K562 (cell line): ENCODE measurements at regions not wholly inside any gene's neighbourhood (a gene's known extent, or its start where the extent isn't known, plus 50 kb on each side); places are given as distances from the start of the nearest gene placed in this dataset.

Experiments
- ATAC-seq: fragments of 200-7000 bp; cut with Tn5 transposase; 3 replicates; pipeline ENCODE4 v1.9.1; 2020; ENCODE audit warnings: moderate library complexity
- BruUV-seq: library from RNA; stranded (reverse); fragments of 400-500 nt; replicated peaks from 2 replicates; lab custom pipeline; 2021; lab: Mats Ljungman, UMichigan
- CTCF ChIA-PET: fragments of 300-600 bp; formaldehyde crosslinking; extraction: SDS; loops from one replicate; lab custom pipeline; 2021; ENCODE audit warnings: low intra/inter-chr PET ratio; lab: Yijun Ruan, JAX
- POLR2A ChIA-PET: fragments of 300-600, 350-650 bp; sonication (Branson Sonifier 250); formaldehyde crosslinking; extraction: SDS; loops from one replicate; lab custom pipeline; 2021; ENCODE audit warnings: antibody characterized with exemption, inconsistent platforms; lab: Yijun Ruan, JAX
- DNase-seq, 4 experiments: peaks; one replicate each; pipeline versions ENCODE4 v3.0.0 to v3.0.0-alpha.2; 2011 to 2018; ENCODE audit warnings: low spot score in 3 of 4, mixed read lengths in 3 of 4; ENCODE audit errors: extremely low read depth in 1 of 4
- FAIRE-seq: peaks from 2 replicates; lab custom pipeline; 2011; peaks lifted over from hg19 to GRCh38; lab: Jason Lieb, UNC
- H2AFZ ChIP-seq: 2 replicates; pipeline ENCODE4 v1.6.0; 2011; ENCODE audit warnings: low read depth, low read length, control low read depth, inconsistent platforms
- H3K27ac ChIP-seq: fragments of 200-600 bp; 3 replicates; pipeline ENCODE4 v1.8.0; 2011; ENCODE audit warnings: low read depth, mild to moderate bottlenecking, control low read depth, inconsistent platforms, low read length, moderate library complexity, mixed read lengths; ENCODE audit errors: extremely low read depth
- H3K27me3 ChIP-seq, 2 experiments: fragments of 300-600 bp in 1 of 2; 2 replicates in 1 of 2; 3 replicates in 1 of 2; pipeline versions ENCODE4 v1.6.0 to v1.8.0; 2011; ENCODE audit warnings: inconsistent platforms in 2 of 2, low read length in 2 of 2, mild to moderate bottlenecking in 1 of 2, mixed read lengths in 1 of 2, moderate library complexity in 1 of 2; ENCODE audit not compliant: control insufficient read depth in 2 of 2, insufficient read depth in 2 of 2
- H3K36me3 ChIP-seq: fragments of 300-600 bp; 3 replicates; pipeline ENCODE4 v1.8.0; 2011; ENCODE audit warnings: mild to moderate bottlenecking, low read length, inconsistent platforms; ENCODE audit not compliant: control insufficient read depth, insufficient read depth
- H3K4me1 ChIP-seq, 2 experiments: fragments of 200-600 bp in 1 of 2; replicated peaks in 1 of 2; 2 replicates in 1 of 2; 3 replicates in 1 of 2; pipeline versions ENCODE4 v1.5.1 to v1.8.0; 2011; ENCODE audit warnings: inconsistent platforms in 2 of 2, low read length in 2 of 2, mild to moderate bottlenecking in 1 of 2, mixed read lengths in 1 of 2, moderate library complexity in 1 of 2; ENCODE audit not compliant: control insufficient read depth in 2 of 2, insufficient read depth in 2 of 2
- H3K4me2 ChIP-seq: 2 replicates; pipeline ENCODE4 v1.6.1; 2011; ENCODE audit warnings: low read length, control low read depth, inconsistent platforms, mixed read lengths; ENCODE audit not compliant: insufficient read depth
- H3K4me3 ChIP-seq: fragments of 200-600 bp; sonication (generic), shearing (Covaris generic); 2 replicates; pipeline ENCODE4 v1.5.1; 2016; ENCODE audit warnings: control low read depth, inconsistent platforms
- H3K79me2 ChIP-seq: fragments of 200-600 bp; 3 replicates; pipeline ENCODE4 v1.8.0; 2011; ENCODE audit warnings: low read length, inconsistent platforms; ENCODE audit not compliant: control insufficient read depth, insufficient read depth
- H3K9ac ChIP-seq, 2 experiments: 2 replicates each; pipeline versions ENCODE4 v1.6.0 to v1.6.1; 2011; ENCODE audit warnings: low read depth in 2 of 2, low read length in 2 of 2, control low read depth in 1 of 2, inconsistent platforms in 1 of 2, mild to moderate bottlenecking in 1 of 2, mixed read lengths in 1 of 2; ENCODE audit not compliant: insufficient read depth in 1 of 2
- H3K9me1 ChIP-seq: one replicate; pipeline ENCODE4 v1.6.0; 2011; ENCODE audit warnings: inconsistent platforms, mild to moderate bottlenecking, low read length, moderate library complexity; ENCODE audit not compliant: control insufficient read depth, insufficient read depth
- H3K9me3 ChIP-seq: replicated peaks from 2 replicates; pipeline ENCODE4 v1.5.1; 2011; ENCODE audit warnings: low read depth, low read length, inconsistent platforms; ENCODE audit not compliant: control insufficient read depth, insufficient read depth
- H4K20me1 ChIP-seq: replicated peaks from 2 replicates; pipeline ENCODE4 v1.6.1; 2011; ENCODE audit warnings: low read length, inconsistent platforms, mixed read lengths; ENCODE audit not compliant: control insufficient read depth, insufficient read depth
- CBX1 ChIP-seq: sonication (generic); IDR thresholded peaks from 2 replicates; pipeline ENCODE4 v1.6.1; 2016; ENCODE audit warnings: antibody characterized with exemption, low read depth, mild to moderate bottlenecking
- EHMT2 ChIP-seq: fragments of 450-650 bp; IDR thresholded peaks from 2 replicates; pipeline ENCODE4 v1.6.1; 2018; ENCODE audit warnings: antibody characterized with exemption
- FOXK2 ChIP-seq, 2 experiments: fragments of 450-650 bp; IDR thresholded peaks in 1 of 2; conservative IDR thresholded peaks in 1 of 2; 2 replicates each; pipeline ENCODE4 v1.6.1; 2016; ENCODE audit warnings: low read depth in 2 of 2, mild to moderate bottlenecking in 1 of 2
- NR2F6 ChIP-seq: fragments of 450-650 bp; formaldehyde crosslinking; IDR thresholded peaks from 2 replicates; pipeline ENCODE4 v1.4.0; 2020; ENCODE audit warnings: mild to moderate bottlenecking
- RBFOX2 ChIP-seq: fragments of 200-400 bp; formaldehyde crosslinking; IDR thresholded peaks from 2 replicates; pipeline ENCODE4 v1.6.1; 2017; ENCODE audit warnings: low read depth, mild to moderate bottlenecking, low read length, moderate library complexity
- TBL1XR1 ChIP-seq, 2 experiments: IDR thresholded peaks; 2 replicates each; pipeline ENCODE4 v1.6.1; 2012; ENCODE audit warnings: improper control_type of control experiment in 2 of 2, low read length in 2 of 2, mild to moderate bottlenecking in 1 of 2
- ZNF324 ChIP-seq: fragments of 250-450 bp; sonication (Bioruptor Pico); IDR thresholded peaks from 2 replicates; pipeline ENCODE4 v1.4.0; 2020; ENCODE audit warnings: mild to moderate bottlenecking
- WGBS: fragments of 100-300 bp; shearing (Covaris generic); methylation state at CpG from one replicate; pipeline ENCODE4 v1.1.6; 2016; ENCODE audit warnings: low coverage, mixed read lengths; ENCODE audit not compliant: insufficient coverage; ENCODE audit errors: missing lambda C conversion rate; 5-methylcytosine and 5-hydroxymethylcytosine counted together
- in situ Hi-C: fragments of 300-500 bp; cut with MboI; formaldehyde crosslinking; loops from 4 replicates; pipeline ENCODE4 v1.15.0; 2018; ENCODE audit warnings: inconsistent platforms, mixed read lengths
- intact Hi-C: fragments of 100-400 bp; cut with micrococcal nuclease; formaldehyde crosslinking; loops from 2 replicates; pipeline ENCODE4 v1.14.2; 2022
- TF ChIP-seq, protein P1 (sequence below): IDR thresholded peaks from 2 replicates; pipeline ENCODE4 v1.6.1; 2016; ENCODE audit warnings: missing genetic modification characterization, missing compliant biosample characterization
- TF ChIP-seq, protein P2 (sequence below), 2 experiments: IDR thresholded peaks in 1 of 2; conservative IDR thresholded peaks in 1 of 2; 2 replicates each; pipeline ENCODE4 v1.6.1; 2016; ENCODE audit warnings: low read depth in 2 of 2, mild to moderate bottlenecking in 1 of 2, missing compliant biosample characterization in 1 of 2, missing genetic modification characterization in 1 of 2, moderate library complexity in 1 of 2

DNA sequence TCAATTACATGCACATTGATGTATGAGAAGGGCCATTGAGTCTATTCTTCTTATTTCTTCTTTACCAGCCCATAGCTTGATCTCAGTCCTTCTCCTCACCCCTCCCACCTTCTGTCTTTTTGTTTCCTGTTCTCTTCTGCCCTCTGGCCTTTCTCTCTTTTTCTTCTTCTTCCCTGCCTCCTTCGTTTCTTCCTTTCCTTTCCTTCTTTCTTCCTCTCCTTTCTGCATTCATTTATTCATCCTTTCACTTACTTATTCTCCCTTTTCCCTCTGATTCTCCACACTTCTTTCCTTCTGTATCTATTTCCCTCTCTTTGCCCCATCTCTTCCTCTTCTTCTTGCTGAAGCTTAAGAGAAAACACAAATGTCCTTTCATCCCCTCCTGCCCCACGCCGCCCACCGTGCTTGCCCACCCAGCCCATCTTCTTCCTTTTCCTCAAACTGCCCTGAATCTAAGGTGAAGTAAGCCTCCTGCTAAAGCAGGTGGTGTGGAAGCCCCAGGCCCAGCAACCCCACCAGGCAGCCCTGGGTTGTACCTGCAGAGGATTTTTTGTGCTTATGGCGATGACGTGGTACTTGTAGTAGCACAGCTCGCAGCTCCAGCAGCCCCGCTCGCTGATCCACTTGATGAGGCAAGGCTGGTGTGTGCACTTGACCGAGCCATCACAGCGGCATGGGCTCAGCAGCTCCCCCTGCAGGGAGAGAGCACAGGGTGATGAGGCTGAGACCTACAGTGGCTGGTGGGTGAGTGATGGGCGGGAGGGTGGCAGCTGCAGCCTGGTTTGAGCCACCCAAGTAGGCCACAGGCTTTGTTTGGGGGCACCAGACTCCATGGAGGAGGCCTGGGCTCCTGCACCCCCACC, 89.0 kb downstream of the MARCHF4 start:
- no peaks in the 10 kb centered on the region for H3K27me3 ChIP-seq
- ATAC-seq (peak; percentile 98), FAIRE-seq (peak; percentile 51), DNase-seq (peak; percentile 39 to 63 (median 54))
- no peaks in the 10 kb centered on the region for H3K9me3 ChIP-seq
- no peak overlapping the region for H3K4me3 ChIP-seq
- 0% methylated on average over 5 of the region's 12 CpGs for WGBS
- H3K9ac ChIP-seq = no peak overlapping the region
- no peaks in the 10 kb centered on the region for H3K36me3 ChIP-seq
- ChIA-PET POLR2A (interaction anchor here (0.6 to 1.3 kb wide), 3 partner anchors 8 to 107 kb away, joined by 3 to 5 read pairs (median 4); no protein-coding TSS in a partner anchor), CTCF (interaction anchor here (0.6 kb wide), 1 partner anchor 1408 kb away, joined by 3 read pairs; no protein-coding TSS in a partner anchor)
- H3K27ac ChIP-seq = no peak overlapping the region
- no peak overlapping the region for H3K4me2 ChIP-seq
- in situ Hi-C loops = no loop called here
- no peaks in the 10 kb centered on the region for H3K9me1 ChIP-seq
- BruUV-seq = no TSS peak
- intact Hi-C loops = no loop called here
- no peaks in the 10 kb centered on the region for H3K79me2 ChIP-seq
- H2AFZ ChIP-seq = no peak overlapping the region
- H3K4me1 ChIP-seq = peaks cover 0 to 4% of the 10 kb centered on the region in 2 experiments; a peak in 2 of 5 replicates
- no peaks in the 10 kb centered on the region for H4K20me1 ChIP-seq
- TF ChIP-seq, protein P1, sequence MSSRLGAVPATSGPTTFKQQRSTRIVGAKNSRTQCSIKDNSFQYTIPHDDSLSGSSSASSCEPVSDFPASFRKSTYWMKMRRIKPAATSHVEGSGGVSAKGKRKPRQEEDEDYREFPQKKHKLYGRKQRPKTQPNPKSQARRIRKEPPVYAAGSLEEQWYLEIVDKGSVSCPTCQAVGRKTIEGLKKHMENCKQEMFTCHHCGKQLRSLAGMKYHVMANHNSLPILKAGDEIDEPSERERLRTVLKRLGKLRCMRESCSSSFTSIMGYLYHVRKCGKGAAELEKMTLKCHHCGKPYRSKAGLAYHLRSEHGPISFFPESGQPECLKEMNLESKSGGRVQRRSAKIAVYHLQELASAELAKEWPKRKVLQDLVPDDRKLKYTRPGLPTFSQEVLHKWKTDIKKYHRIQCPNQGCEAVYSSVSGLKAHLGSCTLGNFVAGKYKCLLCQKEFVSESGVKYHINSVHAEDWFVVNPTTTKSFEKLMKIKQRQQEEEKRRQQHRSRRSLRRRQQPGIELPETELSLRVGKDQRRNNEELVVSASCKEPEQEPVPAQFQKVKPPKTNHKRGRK (tag) = peak; percentile 93
- TF ChIP-seq FOXK2 (conservative IDR thresholded peaks at IDR 0.05 in 1 of 2, IDR thresholded peaks at IDR 0.05 in 1 of 2; ENCODE audit: low read depth in 2 of 2) (no peak), NR2F6 (CRISPR knock-in tag) (no peak), ZNF324 (CRISPR knock-in tag) (peak; percentile 95), CBX1 (0 out of 2 replicates have a peak, but pooled peaks have one; percentile 28), EHMT2 (0 out of 2 replicates have a peak, but pooled peaks have one; percentile 13), RBFOX2 (no peak), TBL1XR1 (IDR thresholded peaks at IDR 0.05; ENCODE audit: low read length in 2 of 2) (no peak)
- TF ChIP-seq, protein P2, sequence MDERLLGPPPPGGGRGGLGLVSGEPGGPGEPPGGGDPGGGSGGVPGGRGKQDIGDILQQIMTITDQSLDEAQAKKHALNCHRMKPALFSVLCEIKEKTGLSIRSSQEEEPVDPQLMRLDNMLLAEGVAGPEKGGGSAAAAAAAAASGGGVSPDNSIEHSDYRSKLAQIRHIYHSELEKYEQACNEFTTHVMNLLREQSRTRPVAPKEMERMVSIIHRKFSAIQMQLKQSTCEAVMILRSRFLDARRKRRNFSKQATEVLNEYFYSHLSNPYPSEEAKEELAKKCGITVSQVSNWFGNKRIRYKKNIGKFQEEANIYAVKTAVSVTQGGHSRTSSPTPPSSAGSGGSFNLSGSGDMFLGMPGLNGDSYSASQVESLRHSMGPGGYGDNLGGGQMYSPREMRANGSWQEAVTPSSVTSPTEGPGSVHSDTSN (CRISPR knock-in tag; IDR thresholded peaks at IDR 0.05; ENCODE audit: low read depth) = 0 out of 2 replicates have a peak, but pooled peaks have one; percentile 22
- TF ChIP-seq, protein P2 (tag; conservative IDR thresholded peaks at IDR 0.05; ENCODE audit: low read depth) = no peak
